ENCODE measurements at regions not wholly inside any gene's neighbourhood (a gene's known extent, or its start where the extent isn't known, plus 50 kb on each side); places are given as distances from the start of the nearest gene placed in this dataset.

GRCh38 chr18:2338601-2339000, 232.7 kb downstream of the METTL4 start:
- H3K4me1 Mint-ChIP-seq, result no peaks in the 10 kb centered on the region
- H3K36me3 Mint-ChIP-seq (ENCODE audit: low read depth), result no peaks in the 10 kb centered on the region
- no peaks in the 10 kb centered on the region for H3K27me3 Mint-ChIP-seq (ENCODE audit: low read depth)
- H3K27ac Mint-ChIP-seq, result no peak overlapping the region
- H3K9me3 Mint-ChIP-seq, result peaks cover 12% of the 10 kb centered on the region
- no peak overlapping the region for H3K4me3 Mint-ChIP-seq
- TF ChIP-seq CTCF (IDR thresholded peaks at IDR 0.05; ENCODE audit: unreplicated experiment in 3 of 3), result no peak

- no peak for TF ChIP-seq CTCF (IDR thresholded peaks at IDR 0.05; ENCODE audit: unreplicated experiment in 3 of 3)
- Mint-ChIP-seq H3K27ac (peak overlapping the region in 1 of 3 experiments; percentile 29), H3K36me3 (ENCODE audit: low read depth) (no peaks in the 10 kb centered on the region), H3K4me1 (no peaks in the 10 kb centered on the region), H3K27me3 (ENCODE audit: low read depth) (no peaks in the 10 kb centered on the region), H3K4me3 (no peak overlapping the region), H3K9me3 (peaks cover 14% of the 10 kb centered on the region)
Measured at GRCh38 chr18:2340335-2340734, 231.0 kb downstream of the METTL4 start.

GRCh38 chr18:2348003-2348402, 223.3 kb downstream of the METTL4 start:
- H3K27ac Mint-ChIP-seq, result no peak overlapping the region
- no peak for TF ChIP-seq CTCF (IDR thresholded peaks at IDR 0.05; ENCODE audit: unreplicated experiment in 3 of 3)
- H3K4me1 Mint-ChIP-seq, result no peaks in the 10 kb centered on the region
- H3K36me3 Mint-ChIP-seq (ENCODE audit: low read depth), result no peaks in the 10 kb centered on the region
- H3K27me3 Mint-ChIP-seq (ENCODE audit: low read depth), result no peaks in the 10 kb centered on the region
- H3K9me3 Mint-ChIP-seq, result peaks cover 3% of the 10 kb centered on the region
- no peak overlapping the region for H3K4me3 Mint-ChIP-seq

- no peak overlapping the region for H3K4me3 Mint-ChIP-seq
- H3K36me3 Mint-ChIP-seq (ENCODE audit: low read depth), result no peaks in the 10 kb centered on the region
- TF ChIP-seq CTCF (IDR thresholded peaks at IDR 0.05; ENCODE audit: unreplicated experiment in 3 of 3), result no peak
- no peaks in the 10 kb centered on the region for H3K4me1 Mint-ChIP-seq
- H3K27ac Mint-ChIP-seq, result peak overlapping the region in 1 of 3 experiments; percentile 25
- H3K9me3 Mint-ChIP-seq, result no peaks in the 10 kb centered on the region
- H3K27me3 Mint-ChIP-seq (ENCODE audit: low read depth), result no peaks in the 10 kb centered on the region
Measured at GRCh38 chr18:2351126-2351850, 220.0 kb downstream of the METTL4 start.

GRCh38 chr18:2354292-2354691, 217.0 kb downstream of the METTL4 start:
- Mint-ChIP-seq H3K27ac (no peak overlapping the region), H3K4me1 (no peaks in the 10 kb centered on the region), H3K4me3 (no peak overlapping the region), H3K36me3 (ENCODE audit: low read depth) (no peaks in the 10 kb centered on the region), H3K9me3 (no peaks in the 10 kb centered on the region), H3K27me3 (ENCODE audit: low read depth) (no peaks in the 10 kb centered on the region)
- TF ChIP-seq CTCF (IDR thresholded peaks at IDR 0.05; ENCODE audit: unreplicated experiment in 3 of 3), result no peak

- Mint-ChIP-seq H3K4me3 (no peak overlapping the region), H3K4me1 (no peaks in the 10 kb centered on the region), H3K36me3 (ENCODE audit: low read depth) (no peaks in the 10 kb centered on the region), H3K9me3 (no peaks in the 10 kb centered on the region), H3K27me3 (ENCODE audit: low read depth) (no peaks in the 10 kb centered on the region), H3K27ac (no peak overlapping the region)
- TF ChIP-seq CTCF (IDR thresholded peaks at IDR 0.05; ENCODE audit: unreplicated experiment in 3 of 3), result no peak
Measured at GRCh38 chr18:2356906-2357305, 214.4 kb downstream of the METTL4 start.

Measured in nephron (organoid).